ENCODE measurements at regions not wholly inside any gene's neighbourhood (a gene's known extent, or its start where the extent isn't known, plus 50 kb on each side); places are given as distances from the start of the nearest gene placed in this dataset.

- DNase-seq (ENCODE audit: extremely low spot score, insufficient read length, low read depth) (no peak), FAIRE-seq (no peak)
Observed at GRCh38 chr6:8527818-8528217, 92.5 kb upstream of the SLC35B3 start.

- no peak for FAIRE-seq
- no peak for DNase-seq (ENCODE audit: extremely low spot score, insufficient read length, low read depth)
Observed at GRCh38 chr6:8526624-8527023, 91.3 kb upstream of the SLC35B3 start.

GRCh38 chr6:8525370-8525769, 90.0 kb upstream of the SLC35B3 start:
- no peak for DNase-seq (ENCODE audit: extremely low spot score, insufficient read length, low read depth)
- no peak for FAIRE-seq

GRCh38 chr6:8513174-8513573, 77.8 kb upstream of the SLC35B3 start:
- no peak for FAIRE-seq
- no peak for DNase-seq (ENCODE audit: extremely low spot score, insufficient read length, low read depth)

GRCh38 chr6:8507286-8507685, 71.9 kb upstream of the SLC35B3 start:
- DNase-seq (ENCODE audit: extremely low spot score, insufficient read length, low read depth) (no peak), FAIRE-seq (no peak)

- DNase-seq (ENCODE audit: extremely low spot score, insufficient read length, low read depth) (no peak), FAIRE-seq (no peak)
Observed at GRCh38 chr6:8506126-8506525, 70.8 kb upstream of the SLC35B3 start.

GRCh38 chr6:8499540-8499939, 64.2 kb upstream of the SLC35B3 start:
- FAIRE-seq (no peak), DNase-seq (ENCODE audit: extremely low spot score, insufficient read length, low read depth) (no peak)

GRCh38 chr6:8494730-8495129, 59.4 kb upstream of the SLC35B3 start:
- FAIRE-seq (no peak), DNase-seq (ENCODE audit: extremely low spot score, insufficient read length, low read depth) (no peak)

- FAIRE-seq: no peak
- no peak for DNase-seq (ENCODE audit: extremely low spot score, insufficient read length, low read depth)
Observed at GRCh38 chr6:8492536-8493133, 57.3 kb upstream of the SLC35B3 start.

Measured in GM18507 (cell line).